Upper lobe of left lung (tissue), 4 donors: ENCODE measurements at regions not wholly inside any gene's neighbourhood (a gene's known extent, or its start where the extent isn't known, plus 50 kb on each side); places are given as distances from the start of the nearest gene placed in this dataset.

Experiments used
- CTCF ChIP-seq, 6 experiments: fragments of 450-650 bp in 4 of 6; fragments of 200-600 bp in 2 of 6; sonication (generic) in 2 of 6; IDR thresholded peaks; one replicate each; pipeline ENCODE4 v1.5.1; 2016 to 2019; ENCODE audit warnings: antibody characterized with exemption in 6 of 6
- EP300 ChIP-seq, 4 donors: sonication (generic); formaldehyde crosslinking; IDR thresholded peaks; one replicate each; pipeline ENCODE4 v1.5.1; 2017; ENCODE audit warnings: antibody characterized with exemption in 4 of 4, control low read depth in 2 of 4
- POLR2A ChIP-seq, 4 donors: fragments of 450-650 bp; IDR thresholded peaks; one replicate each; pipeline ENCODE4 v1.5.1; 2016 to 2017; ENCODE audit warnings: antibody characterized with exemption in 4 of 4, mild to moderate bottlenecking in 2 of 4
- POLR2AphosphoS5 ChIP-seq, 2 donors: sonication (generic); formaldehyde crosslinking; IDR thresholded peaks; one replicate each; pipeline ENCODE4 v1.5.1; 2017; ENCODE audit warnings: antibody characterized with exemption in 2 of 2

GRCh38 chr13:33919120-33919519, 101.2 kb downstream of the RFC3 start:
- TF ChIP-seq CTCF (IDR thresholded peaks at IDR 0.05) (no peak), POLR2A (IDR thresholded peaks at IDR 0.05) (no peak), POLR2AphosphoS5 (IDR thresholded peaks at IDR 0.05) (no peak), EP300 (IDR thresholded peaks at IDR 0.05) (no peak)
